ENCODE measurements at regions not wholly inside any gene's neighbourhood (a gene's known extent, or its start where the extent isn't known, plus 50 kb on each side); places are given as distances from the start of the nearest gene placed in this dataset.

GRCh38 chrX:19181345-19181744, 59.1 kb upstream of the ADGRG2 start (continued):
- TF ChIP-seq ERG (CRISPR knock-in tag; IDR thresholded peaks at IDR 0.05) (no peak), NFYB (CRISPR knock-in tag; conservative IDR thresholded peaks at IDR 0.05; ENCODE audit: low read depth) (no peak), SMAD4 (CRISPR knock-in tag; IDR thresholded peaks at IDR 0.05) (no peak), TEAD1 (CRISPR knock-in tag; IDR thresholded peaks at IDR 0.05) (no peak), ZNF138 (CRISPR knock-in tag; conservative IDR thresholded peaks at IDR 0.05) (no peak), ZSCAN18 (CRISPR knock-in tag; IDR thresholded peaks at IDR 0.05) (no peak)

- CTCF ChIA-PET = no interaction called here
- no peaks in the 10 kb centered on the region for H3K4me1 Mint-ChIP-seq
- ATAC-seq (no peak), DNase-seq (ENCODE audit: low spot score) (no peak)
- TF ChIP-seq ZBTB43 (CRISPR knock-in tag; IDR thresholded peaks at IDR 0.05) (no peak), ATF1 (CRISPR knock-in tag; IDR thresholded peaks at IDR 0.05) (no peak), TP53 (CRISPR knock-in tag; IDR thresholded peaks at IDR 0.05) (no peak), MXD4 (CRISPR knock-in tag; IDR thresholded peaks at IDR 0.05; ENCODE audit: borderline replicate concordance) (no peak), JUN (CRISPR knock-in tag; IDR thresholded peaks at IDR 0.05) (no peak), ZSCAN18 (CRISPR knock-in tag; IDR thresholded peaks at IDR 0.05) (no peak), ZNF317 (CRISPR knock-in tag; IDR thresholded peaks at IDR 0.05; ENCODE audit: borderline replicate concordance, low read depth) (no peak)
- H3K4me3 Mint-ChIP-seq = no peak overlapping the region
- no peaks in the 10 kb centered on the region for H3K9me3 Mint-ChIP-seq
- POLR2A ChIA-PET = no interaction called here
- no peak overlapping the region for H3K27ac Mint-ChIP-seq
- H3K27me3 Mint-ChIP-seq (ENCODE audit: low read depth) = no peaks in the 10 kb centered on the region; the same call in 1 of the 2 replicates
- H3K36me3 Mint-ChIP-seq = no peaks in the 10 kb centered on the region
Measured at GRCh38 chrX:19182785-19183184, 60.5 kb upstream of the ADGRG2 start.

- Mint-ChIP-seq H3K4me3 (no peak overlapping the region), H3K27ac (no peak overlapping the region), H3K27me3 (ENCODE audit: low read depth) (no peaks in the 10 kb centered on the region; the same call in 1 of the 2 replicates), H3K36me3 (no peaks in the 10 kb centered on the region), H3K4me1 (peaks cover 11% of the 10 kb centered on the region), H3K9me3 (no peaks in the 10 kb centered on the region)
- no peak for DNase-seq (ENCODE audit: low spot score)
- ChIA-PET CTCF (no interaction called here), POLR2A (no interaction called here)
- ATAC-seq = no peak
- TF ChIP-seq NR1H2 (CRISPR knock-in tag; IDR thresholded peaks at IDR 0.05) (no peak), SP1 (CRISPR knock-in tag; conservative IDR thresholded peaks at IDR 0.05) (no peak), ZNF281 (CRISPR knock-in tag; IDR thresholded peaks at IDR 0.05) (no peak), JAZF1 (CRISPR knock-in tag; IDR thresholded peaks at IDR 0.05) (no peak), ATF2 (CRISPR knock-in tag; IDR thresholded peaks at IDR 0.05; ENCODE audit: borderline replicate concordance, low read depth) (no peak), PRDM15 (CRISPR knock-in tag; IDR thresholded peaks at IDR 0.05) (no peak), RORB (CRISPR knock-in tag; IDR thresholded peaks at IDR 0.05) (no peak)
Measured at GRCh38 chrX:19183761-19184477, 61.7 kb upstream of the ADGRG2 start.
